Chondrocyte (in vitro differentiated cells): ENCODE measurements at regions not wholly inside any gene's neighbourhood (a gene's known extent, or its start where the extent isn't known, plus 50 kb on each side); places are given as distances from the start of the nearest gene placed in this dataset.

Experiments
- DNase-seq: peaks from one replicate; pipeline ENCODE4 v3.0.0; 2021; ENCODE audit warnings: mixed read lengths, low spot score
- H3K27ac Mint-ChIP-seq: one replicate; pipeline ENCODE4 v1.8.0; 2021; ENCODE audit warnings: mild to moderate bottlenecking, moderate library complexity, mixed read lengths; ENCODE audit not compliant: unreplicated experiment
- H3K27me3 Mint-ChIP-seq: 2 replicates; pipeline ENCODE4 v1.8.0; 2021; ENCODE audit warnings: low read depth, mixed read lengths
- H3K36me3 Mint-ChIP-seq: 2 replicates; pipeline ENCODE4 v1.8.0; 2021; ENCODE audit warnings: low read depth, mixed read lengths
- H3K4me1 Mint-ChIP-seq: 2 replicates; pipeline ENCODE4 v1.8.0; 2021; ENCODE audit warnings: low read depth, mild to moderate bottlenecking, mixed read lengths
- H3K4me3 Mint-ChIP-seq: one replicate; pipeline ENCODE4 v1.8.0; 2021; ENCODE audit warnings: mild to moderate bottlenecking, moderate library complexity, mixed read lengths; ENCODE audit not compliant: unreplicated experiment
- H3K9me3 Mint-ChIP-seq: 2 replicates; pipeline ENCODE4 v1.8.0; 2021; ENCODE audit warnings: low read depth, mixed read lengths
- TF ChIP-seq, protein P1 (sequence below): fragments of 200-600 bp; sonication (generic); IDR thresholded peaks from 2 replicates; pipeline ENCODE4 v1.5.0; 2021; ENCODE audit warnings: antibody characterized with exemption, mild to moderate bottlenecking, moderate library complexity

DNA sequence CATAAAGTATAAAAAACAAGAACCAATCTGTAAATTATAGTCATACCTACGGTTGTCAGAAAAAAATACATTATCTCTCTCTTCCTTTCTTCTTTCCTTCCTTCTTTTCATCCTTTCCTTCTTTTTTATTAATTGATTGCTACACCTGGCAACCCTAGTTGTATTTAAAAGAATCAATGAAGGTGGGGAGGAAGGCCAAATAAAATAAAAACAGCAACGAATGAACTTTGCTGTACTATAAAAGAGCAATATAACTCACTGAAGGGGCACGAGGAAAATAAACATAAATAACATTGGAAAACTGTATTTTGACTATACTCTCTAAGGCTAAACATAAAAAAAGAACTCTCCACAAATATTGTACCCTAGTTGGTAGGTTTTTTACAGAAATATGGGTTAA lies 898.2 kb upstream of the USP15 start:
- no peak for DNase-seq
- Mint-ChIP-seq H3K9me3 (no peaks in the 10 kb centered on the region), H3K27ac (no peak overlapping the region), H3K4me1 (no peaks in the 10 kb centered on the region), H3K36me3 (no peaks in the 10 kb centered on the region), H3K4me3 (no peak overlapping the region), H3K27me3 (no peaks in the 10 kb centered on the region)
- TF ChIP-seq, protein P1, sequence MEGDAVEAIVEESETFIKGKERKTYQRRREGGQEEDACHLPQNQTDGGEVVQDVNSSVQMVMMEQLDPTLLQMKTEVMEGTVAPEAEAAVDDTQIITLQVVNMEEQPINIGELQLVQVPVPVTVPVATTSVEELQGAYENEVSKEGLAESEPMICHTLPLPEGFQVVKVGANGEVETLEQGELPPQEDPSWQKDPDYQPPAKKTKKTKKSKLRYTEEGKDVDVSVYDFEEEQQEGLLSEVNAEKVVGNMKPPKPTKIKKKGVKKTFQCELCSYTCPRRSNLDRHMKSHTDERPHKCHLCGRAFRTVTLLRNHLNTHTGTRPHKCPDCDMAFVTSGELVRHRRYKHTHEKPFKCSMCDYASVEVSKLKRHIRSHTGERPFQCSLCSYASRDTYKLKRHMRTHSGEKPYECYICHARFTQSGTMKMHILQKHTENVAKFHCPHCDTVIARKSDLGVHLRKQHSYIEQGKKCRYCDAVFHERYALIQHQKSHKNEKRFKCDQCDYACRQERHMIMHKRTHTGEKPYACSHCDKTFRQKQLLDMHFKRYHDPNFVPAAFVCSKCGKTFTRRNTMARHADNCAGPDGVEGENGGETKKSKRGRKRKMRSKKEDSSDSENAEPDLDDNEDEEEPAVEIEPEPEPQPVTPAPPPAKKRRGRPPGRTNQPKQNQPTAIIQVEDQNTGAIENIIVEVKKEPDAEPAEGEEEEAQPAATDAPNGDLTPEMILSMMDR: no peak

GRCh38 chr12:61365001-61365400 lies 895.2 kb upstream of the USP15 start:
- no peaks in the 10 kb centered on the region for H3K9me3 Mint-ChIP-seq
- no peaks in the 10 kb centered on the region for H3K4me1 Mint-ChIP-seq
- no peaks in the 10 kb centered on the region for H3K36me3 Mint-ChIP-seq
- H3K4me3 Mint-ChIP-seq: no peak overlapping the region
- no peaks in the 10 kb centered on the region for H3K27me3 Mint-ChIP-seq
- no peak overlapping the region for H3K27ac Mint-ChIP-seq
- TF ChIP-seq, protein P1: no peak
- no peak for DNase-seq

- Mint-ChIP-seq H3K9me3 (no peaks in the 10 kb centered on the region), H3K36me3 (no peaks in the 10 kb centered on the region), H3K27ac (no peak overlapping the region), H3K4me1 (no peaks in the 10 kb centered on the region), H3K4me3 (no peak overlapping the region), H3K27me3 (no peaks in the 10 kb centered on the region)
- DNase-seq: no peak
- TF ChIP-seq, protein P1: no peak
Measured at GRCh38 chr12:61367281-61367785, 892.9 kb upstream of the USP15 start.

- Mint-ChIP-seq H3K27ac (no peak overlapping the region), H3K4me3 (no peak overlapping the region), H3K4me1 (no peaks in the 10 kb centered on the region), H3K36me3 (no peaks in the 10 kb centered on the region), H3K9me3 (no peaks in the 10 kb centered on the region), H3K27me3 (no peaks in the 10 kb centered on the region)
- TF ChIP-seq, protein P1: no peak
- no peak for DNase-seq
Measured at GRCh38 chr12:61369241-61369910, 890.8 kb upstream of the USP15 start.

- peaks cover 17% of the 10 kb centered on the region for H3K9me3 Mint-ChIP-seq
- no peak overlapping the region for H3K27ac Mint-ChIP-seq
- H3K27me3 Mint-ChIP-seq: no peaks in the 10 kb centered on the region
- H3K36me3 Mint-ChIP-seq: no peaks in the 10 kb centered on the region
- no peak for DNase-seq
- TF ChIP-seq, protein P1: no peak
- no peak overlapping the region for H3K4me3 Mint-ChIP-seq
- no peaks in the 10 kb centered on the region for H3K4me1 Mint-ChIP-seq
Measured at GRCh38 chr12:61384511-61384910, 875.7 kb upstream of the USP15 start.
